Neural crest cell (in vitro differentiated cells): ENCODE measurements at regions not wholly inside any gene's neighbourhood (a gene's known extent, or its start where the extent isn't known, plus 50 kb on each side); places are given as distances from the start of the nearest gene placed in this dataset.

Experiments
- DNase-seq: peaks from one replicate; pipeline ENCODE4 v3.0.0; 2021; ENCODE audit warnings: low read depth, mixed read lengths, low spot score
- H3K27ac Mint-ChIP-seq: one replicate; pipeline ENCODE4 v1.8.0; 2021; ENCODE audit warnings: mild to moderate bottlenecking, mixed read lengths; ENCODE audit not compliant: unreplicated experiment
- H3K27me3 Mint-ChIP-seq: 2 replicates; pipeline ENCODE4 v1.8.0; 2021; ENCODE audit warnings: low read depth, mild to moderate bottlenecking, mixed read lengths
- H3K36me3 Mint-ChIP-seq: 2 replicates; pipeline ENCODE4 v1.8.0; 2021; ENCODE audit warnings: low read depth, mild to moderate bottlenecking, mixed read lengths
- H3K4me1 Mint-ChIP-seq: 2 replicates; pipeline ENCODE4 v1.8.0; 2021; ENCODE audit warnings: mixed read lengths
- H3K4me3 Mint-ChIP-seq: one replicate; pipeline ENCODE4 v1.8.0; 2021; ENCODE audit warnings: mild to moderate bottlenecking, mixed read lengths
- H3K9me3 Mint-ChIP-seq: 2 replicates; pipeline ENCODE4 v1.8.0; 2021; ENCODE audit warnings: mixed read lengths
- TF ChIP-seq, protein P1 (sequence below): fragments of 200-600 bp; sonication (generic); conservative IDR thresholded peaks from 2 replicates; pipeline ENCODE4 v1.5.0; 2021; ENCODE audit warnings: antibody characterized with exemption, mild to moderate bottlenecking

GRCh38 chr9:31520301-31521085 lies 864.0 kb upstream of the ACO1 start:
- Mint-ChIP-seq H3K4me1 (no peaks in the 10 kb centered on the region), H3K36me3 (no peaks in the 10 kb centered on the region), H3K27me3 (no peaks in the 10 kb centered on the region), H3K27ac (no peak overlapping the region), H3K4me3 (no peak overlapping the region), H3K9me3 (peaks cover 6% of the 10 kb centered on the region)
- no peak for DNase-seq
- TF ChIP-seq, protein P1, sequence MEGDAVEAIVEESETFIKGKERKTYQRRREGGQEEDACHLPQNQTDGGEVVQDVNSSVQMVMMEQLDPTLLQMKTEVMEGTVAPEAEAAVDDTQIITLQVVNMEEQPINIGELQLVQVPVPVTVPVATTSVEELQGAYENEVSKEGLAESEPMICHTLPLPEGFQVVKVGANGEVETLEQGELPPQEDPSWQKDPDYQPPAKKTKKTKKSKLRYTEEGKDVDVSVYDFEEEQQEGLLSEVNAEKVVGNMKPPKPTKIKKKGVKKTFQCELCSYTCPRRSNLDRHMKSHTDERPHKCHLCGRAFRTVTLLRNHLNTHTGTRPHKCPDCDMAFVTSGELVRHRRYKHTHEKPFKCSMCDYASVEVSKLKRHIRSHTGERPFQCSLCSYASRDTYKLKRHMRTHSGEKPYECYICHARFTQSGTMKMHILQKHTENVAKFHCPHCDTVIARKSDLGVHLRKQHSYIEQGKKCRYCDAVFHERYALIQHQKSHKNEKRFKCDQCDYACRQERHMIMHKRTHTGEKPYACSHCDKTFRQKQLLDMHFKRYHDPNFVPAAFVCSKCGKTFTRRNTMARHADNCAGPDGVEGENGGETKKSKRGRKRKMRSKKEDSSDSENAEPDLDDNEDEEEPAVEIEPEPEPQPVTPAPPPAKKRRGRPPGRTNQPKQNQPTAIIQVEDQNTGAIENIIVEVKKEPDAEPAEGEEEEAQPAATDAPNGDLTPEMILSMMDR: no peak

GRCh38 chr9:31535651-31536050 lies 848.8 kb upstream of the ACO1 start:
- peaks cover 5% of the 10 kb centered on the region for H3K4me1 Mint-ChIP-seq
- no peaks in the 10 kb centered on the region for H3K36me3 Mint-ChIP-seq
- DNase-seq: no peak
- H3K4me3 Mint-ChIP-seq: no peak overlapping the region
- TF ChIP-seq, protein P1: no peak
- no peak overlapping the region for H3K27ac Mint-ChIP-seq
- H3K27me3 Mint-ChIP-seq: no peaks in the 10 kb centered on the region
- H3K9me3 Mint-ChIP-seq: peaks cover 6% of the 10 kb centered on the region

DNA sequence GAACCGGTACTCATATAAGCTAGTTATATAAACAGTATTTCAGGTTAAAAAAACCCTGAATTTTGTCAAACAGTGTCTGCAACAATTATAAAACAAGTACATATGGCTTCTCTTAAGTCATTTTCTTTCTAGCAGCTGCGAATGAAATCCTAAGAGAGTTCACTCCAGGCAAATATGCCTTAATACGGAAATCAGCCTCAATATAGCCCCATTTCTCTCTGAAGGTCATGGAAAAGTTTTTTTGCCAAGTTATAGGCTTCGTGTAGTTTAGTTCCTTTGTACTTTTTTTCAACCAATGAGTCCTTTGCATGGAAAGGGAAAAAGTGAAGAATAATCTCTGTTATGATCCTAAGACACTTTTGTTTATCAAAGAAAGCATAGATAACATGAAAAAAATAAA lies 848.0 kb upstream of the ACO1 start:
- TF ChIP-seq, protein P1: no peak
- no peak overlapping the region for H3K27ac Mint-ChIP-seq
- no peaks in the 10 kb centered on the region for H3K36me3 Mint-ChIP-seq
- no peak overlapping the region for H3K4me3 Mint-ChIP-seq
- no peaks in the 10 kb centered on the region for H3K27me3 Mint-ChIP-seq
- peaks cover 6% of the 10 kb centered on the region for H3K9me3 Mint-ChIP-seq
- no peak for DNase-seq
- H3K4me1 Mint-ChIP-seq: peaks cover 8% of the 10 kb centered on the region

- no peak for DNase-seq
- Mint-ChIP-seq H3K36me3 (no peaks in the 10 kb centered on the region), H3K4me3 (no peak overlapping the region), H3K9me3 (no peaks in the 10 kb centered on the region), H3K27ac (no peak overlapping the region), H3K27me3 (no peaks in the 10 kb centered on the region), H3K4me1 (peaks cover 19% of the 10 kb centered on the region)
- TF ChIP-seq, protein P1: no peak
Observed at GRCh38 chr9:31541721-31542281, 842.6 kb upstream of the ACO1 start.

- Mint-ChIP-seq H3K27me3 (no peaks in the 10 kb centered on the region), H3K4me3 (no peak overlapping the region), H3K36me3 (no peaks in the 10 kb centered on the region), H3K9me3 (no peaks in the 10 kb centered on the region), H3K4me1 (peaks cover 25% of the 10 kb centered on the region), H3K27ac (no peak overlapping the region)
- DNase-seq: peak; percentile 2
- TF ChIP-seq, protein P1: peak; percentile 60
Observed at GRCh38 chr9:31542384-31543055, 841.9 kb upstream of the ACO1 start.
